Sigmoid colon (tissue), 6 donors: ENCODE measurements at regions not wholly inside any gene's neighbourhood (a gene's known extent, or its start where the extent isn't known, plus 50 kb on each side); places are given as distances from the start of the nearest gene placed in this dataset.
"Not testable (repeated sequence)": the region's sequence is repeated elsewhere in the genome, so short reads cannot be mapped to it uniquely, and the experiment has no call there.

Source experiments
- DNase-seq: peaks from one replicate; pipeline ENCODE4 v3.0.0-alpha.2; 2019
- H3K27ac ChIP-seq, 4 donors: fragments of 200-600 bp; sonication (generic); one replicate each; pipeline ENCODE4 v1.5.1; 2016 to 2019; ENCODE audit warnings: mild to moderate bottlenecking in 1 of 4
- H3K27me3 ChIP-seq, 3 donors: fragments of 200-600 bp; sonication (generic); one replicate each; pipeline ENCODE4 v1.5.1; 2019; ENCODE audit warnings: mild to moderate bottlenecking in 1 of 3
- H3K36me3 ChIP-seq, 4 donors: fragments of 200-600 bp; sonication (generic); one replicate each; pipeline ENCODE4 v1.5.1; 2016 to 2019
- H3K4me1 ChIP-seq, 4 donors: fragments of 200-600 bp; sonication (generic); one replicate each; pipeline ENCODE4 v1.5.1; 2017 to 2019
- H3K4me3 ChIP-seq, 4 donors: fragments of 200-600 bp; sonication (generic); one replicate each; pipeline ENCODE4 v1.5.1; 2017 to 2019; ENCODE audit warnings: mild to moderate bottlenecking in 2 of 4, moderate library complexity in 1 of 4
- H3K9me3 ChIP-seq, 4 donors: fragments of 200-600 bp in 3 of 4; sonication (generic) in 3 of 4; one replicate each; pipeline versions ENCODE4 v1.5.1 to v1.6.1; 2013 to 2019
- EP300 ChIP-seq, 4 donors: sonication (generic); formaldehyde crosslinking; IDR thresholded peaks; one replicate each; pipeline ENCODE4 v1.6.1; 2017; ENCODE audit warnings: antibody characterized with exemption in 4 of 4
- POLR2A ChIP-seq, 2 donors: fragments of 450-650 bp; IDR thresholded peaks; one replicate each; pipeline ENCODE4 v1.6.1; 2016; ENCODE audit warnings: antibody characterized with exemption in 2 of 2, mild to moderate bottlenecking in 2 of 2, moderate library complexity in 2 of 2
- POLR2AphosphoS5 ChIP-seq, 4 donors: sonication (generic); formaldehyde crosslinking; IDR thresholded peaks; one replicate each; pipeline ENCODE4 v1.6.1; 2017; ENCODE audit warnings: antibody characterized with exemption in 4 of 4
- WGBS, 2 donors: extraction: QIAGEN DNeasy Blood & Tissue Kit; methylation state at CpG; one replicate each; pipeline ENCODE4 v1.1.7; 2013; 5-methylcytosine and 5-hydroxymethylcytosine counted together
- intact Hi-C: fragments of 100-400 bp; cut with DNase I; formaldehyde crosslinking; loops from one replicate; pipeline ENCODE4 v1.15.1; 2023
- TF ChIP-seq, protein P1 (sequence below), 4 experiments: fragments of 450-650 bp in 3 of 4; fragments of 200-600 bp in 1 of 4; IDR thresholded peaks; one replicate each; pipeline ENCODE4 v1.5.1; 2016 to 2019; ENCODE audit warnings: antibody characterized with exemption in 4 of 4, mild to moderate bottlenecking in 3 of 4, moderate library complexity in 2 of 4
- donor health status: healthy with polysubstance abuse.
- donor health status: healthy.

DNA sequence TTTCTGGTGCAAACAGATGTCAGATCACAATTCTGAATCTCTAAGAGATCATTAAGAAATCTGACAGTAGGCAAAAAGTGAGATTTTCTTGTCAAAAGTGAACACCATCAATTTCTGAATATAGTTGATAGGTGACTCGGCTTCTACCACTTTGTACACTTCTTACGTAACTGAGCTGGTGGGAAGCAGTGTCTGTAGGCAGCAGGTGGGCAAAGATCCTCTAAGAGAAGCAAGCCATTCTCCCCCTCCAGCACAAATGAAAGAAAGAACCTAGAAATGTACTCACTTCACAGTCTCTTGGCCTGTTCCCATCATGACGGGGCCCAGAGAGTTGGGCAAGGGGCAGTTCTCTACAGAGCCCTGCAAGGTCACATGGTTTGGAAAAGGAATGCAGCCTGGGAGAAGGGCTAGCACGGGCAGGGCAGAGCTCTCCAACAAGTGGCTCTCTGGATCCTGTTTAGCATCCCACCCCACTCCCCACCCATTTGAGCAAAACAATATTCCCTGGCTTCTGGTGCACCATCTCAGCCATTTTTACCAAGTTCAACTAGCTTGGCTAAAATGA lies 412.6 kb downstream of the LTN1 start:
- no peak overlapping the region for H3K4me3 ChIP-seq
- TF ChIP-seq POLR2AphosphoS5 (IDR thresholded peaks at IDR 0.05) (no peak), POLR2A (IDR thresholded peaks at IDR 0.05) (no peak), EP300 (IDR thresholded peaks at IDR 0.05) (no peak)
- TF ChIP-seq, protein P1, sequence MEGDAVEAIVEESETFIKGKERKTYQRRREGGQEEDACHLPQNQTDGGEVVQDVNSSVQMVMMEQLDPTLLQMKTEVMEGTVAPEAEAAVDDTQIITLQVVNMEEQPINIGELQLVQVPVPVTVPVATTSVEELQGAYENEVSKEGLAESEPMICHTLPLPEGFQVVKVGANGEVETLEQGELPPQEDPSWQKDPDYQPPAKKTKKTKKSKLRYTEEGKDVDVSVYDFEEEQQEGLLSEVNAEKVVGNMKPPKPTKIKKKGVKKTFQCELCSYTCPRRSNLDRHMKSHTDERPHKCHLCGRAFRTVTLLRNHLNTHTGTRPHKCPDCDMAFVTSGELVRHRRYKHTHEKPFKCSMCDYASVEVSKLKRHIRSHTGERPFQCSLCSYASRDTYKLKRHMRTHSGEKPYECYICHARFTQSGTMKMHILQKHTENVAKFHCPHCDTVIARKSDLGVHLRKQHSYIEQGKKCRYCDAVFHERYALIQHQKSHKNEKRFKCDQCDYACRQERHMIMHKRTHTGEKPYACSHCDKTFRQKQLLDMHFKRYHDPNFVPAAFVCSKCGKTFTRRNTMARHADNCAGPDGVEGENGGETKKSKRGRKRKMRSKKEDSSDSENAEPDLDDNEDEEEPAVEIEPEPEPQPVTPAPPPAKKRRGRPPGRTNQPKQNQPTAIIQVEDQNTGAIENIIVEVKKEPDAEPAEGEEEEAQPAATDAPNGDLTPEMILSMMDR (IDR thresholded peaks at IDR 0.05) = no peak
- WGBS, 2 donors = 78 to 84% methylated on average over 4 of the region's 4 CpGs
- intact Hi-C loops = no loop called here
- H3K36me3 ChIP-seq = peaks cover 0 to 4% (median 0%) of the 10 kb centered on the region in 4 donors
- H3K27me3 ChIP-seq = no peaks in the 10 kb centered on the region
- H3K4me1 ChIP-seq = no peaks in the 10 kb centered on the region
- H3K9me3 ChIP-seq = no peaks in the 10 kb centered on the region
- no peak for DNase-seq
- no peak overlapping the region for H3K27ac ChIP-seq

DNA sequence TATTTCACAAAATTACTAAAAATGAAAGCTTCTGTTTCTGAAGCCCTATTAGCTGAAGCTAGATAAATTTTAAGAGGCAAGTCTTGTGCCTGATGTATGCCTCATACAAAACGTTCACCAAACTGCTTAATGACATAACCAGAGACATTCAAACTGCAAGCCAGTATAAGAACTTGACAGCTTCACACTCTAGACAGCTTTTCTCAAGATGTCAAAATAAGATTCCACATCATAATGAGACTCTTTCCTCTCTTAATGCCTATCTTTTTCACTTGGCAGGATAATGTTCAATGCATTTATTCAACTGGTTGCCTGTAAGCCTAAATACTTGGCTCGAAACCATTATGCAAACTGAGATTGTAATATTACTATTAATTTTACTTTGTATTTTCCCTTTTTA lies 424.0 kb downstream of the LTN1 start:
- Histone ChIP-seq H3K4me1 (no peaks in the 10 kb centered on the region), H3K9me3 (no peaks in the 10 kb centered on the region), H3K4me3 (no peak overlapping the region), H3K27me3 (no peaks in the 10 kb centered on the region), H3K36me3 (no peaks in the 10 kb centered on the region), H3K27ac (no peak overlapping the region)
- DNase-seq = no peak
- intact Hi-C loops = no loop called here
- no peak for TF ChIP-seq POLR2AphosphoS5 (IDR thresholded peaks at IDR 0.05)
- WGBS, 2 donors = 65 to 69% methylated on average over 2 of the region's 2 CpGs

DNA sequence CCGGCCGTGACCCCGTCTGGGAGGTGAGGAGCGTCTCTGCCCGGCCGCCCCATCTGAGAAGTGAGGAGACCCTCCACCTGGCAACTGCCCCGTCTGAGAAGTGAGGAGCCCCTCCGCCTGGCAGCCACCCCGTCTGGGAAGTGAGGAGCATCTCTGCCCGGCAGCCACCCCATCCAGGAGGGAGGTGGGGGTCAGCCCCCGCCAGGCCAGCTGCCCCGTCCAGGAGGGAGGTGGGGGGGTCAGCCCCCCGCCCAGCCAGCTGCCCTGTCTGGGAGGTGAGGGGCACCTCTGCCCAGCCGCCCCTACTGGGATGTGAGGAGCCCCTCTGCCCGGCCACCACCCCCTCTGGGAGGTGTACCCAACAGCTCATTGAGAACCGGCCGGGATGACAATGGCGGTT lies 428.7 kb downstream of the LTN1 start:
- 92 to 95% methylated on average over 10 to 17 of the region's 18 CpGs for WGBS, 2 donors
- intact Hi-C loops, DNase-seq, H3K4me1 ChIP-seq, H3K27me3 ChIP-seq, H3K9me3 ChIP-seq, H3K27ac ChIP-seq, H3K36me3 ChIP-seq, H3K4me3 ChIP-seq: not testable (repeated sequence)

DNA sequence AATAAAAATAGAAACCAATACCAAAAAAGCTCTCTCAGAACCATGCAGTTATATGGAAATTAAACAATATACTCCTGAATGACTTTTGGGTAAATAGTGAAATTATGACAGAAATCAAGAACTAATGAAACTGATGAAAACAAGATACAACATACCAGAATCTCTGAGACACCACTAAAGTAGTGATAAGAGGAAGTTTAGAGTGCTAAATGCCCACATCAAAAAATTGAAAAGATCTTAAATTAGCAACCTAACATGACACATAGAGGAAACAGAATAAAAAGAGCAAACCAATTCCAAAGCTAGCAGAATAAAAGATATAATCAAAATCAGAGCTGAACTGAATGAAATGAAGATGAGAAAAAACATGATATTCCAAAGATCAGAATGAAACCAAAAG lies 430.9 kb downstream of the LTN1 start:
- H3K4me1 ChIP-seq = no peaks in the 10 kb centered on the region
- H3K4me3 ChIP-seq = no peak overlapping the region
- TF ChIP-seq POLR2AphosphoS5 (IDR thresholded peaks at IDR 0.05) = no peak
- no peak for TF ChIP-seq POLR2A (IDR thresholded peaks at IDR 0.05)
- no peak for TF ChIP-seq EP300 (IDR thresholded peaks at IDR 0.05)
- TF ChIP-seq, protein P1 (IDR thresholded peaks at IDR 0.05) = no peak
- H3K27ac ChIP-seq = no peak overlapping the region
- DNase-seq = no peak
- intact Hi-C loops = no loop called here
- no peaks in the 10 kb centered on the region for H3K9me3 ChIP-seq
- no peaks in the 10 kb centered on the region for H3K36me3 ChIP-seq
- H3K27me3 ChIP-seq = no peaks in the 10 kb centered on the region

DNA sequence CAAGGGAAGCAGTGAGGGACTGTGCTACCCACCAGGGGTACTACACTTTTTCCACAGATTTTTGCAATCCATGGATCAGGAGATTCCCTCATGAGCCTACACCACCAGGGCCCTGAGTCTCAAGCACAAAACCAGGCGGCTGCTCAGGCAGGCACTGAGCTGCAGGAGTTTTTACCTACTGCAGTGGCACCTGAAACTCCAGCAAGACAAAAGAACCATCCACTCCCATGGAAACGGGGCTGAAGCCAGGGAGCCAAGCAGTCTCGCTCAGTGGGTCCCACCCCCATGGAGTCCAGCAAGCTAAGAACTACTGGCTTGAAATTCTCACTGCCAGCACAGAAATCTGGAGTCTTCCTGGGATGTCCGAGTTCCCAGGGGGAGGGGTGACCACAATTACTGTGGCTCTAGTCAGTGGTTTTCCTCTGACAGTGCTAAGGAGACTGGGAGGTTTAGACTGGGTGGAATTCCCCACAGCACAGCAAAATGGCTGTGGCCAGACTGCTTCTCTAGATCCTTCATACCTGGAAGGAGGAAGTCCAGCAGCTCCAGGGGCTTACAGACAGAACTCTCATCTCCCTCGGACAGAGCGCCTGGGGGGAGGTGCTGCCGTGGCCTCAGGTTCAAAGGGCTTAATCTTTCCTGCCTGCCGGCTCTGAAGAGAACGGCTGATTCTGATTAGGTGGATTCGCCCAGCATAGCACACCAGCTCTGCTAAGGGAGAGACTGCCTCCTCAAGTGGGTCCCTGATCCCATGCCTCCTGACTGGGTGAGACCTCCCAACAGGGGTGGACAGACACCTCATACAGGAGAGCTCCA lies 437.8 kb downstream of the LTN1 start:
- Histone ChIP-seq H3K4me3 (no peak overlapping the region), H3K9me3 (no peaks in the 10 kb centered on the region), H3K36me3 (no peaks in the 10 kb centered on the region), H3K27me3 (no peaks in the 10 kb centered on the region), H3K4me1 (no peaks in the 10 kb centered on the region), H3K27ac (no peak overlapping the region)
- TF ChIP-seq EP300 (IDR thresholded peaks at IDR 0.05) = no peak
- TF ChIP-seq POLR2A (IDR thresholded peaks at IDR 0.05) = no peak
- TF ChIP-seq, protein P1 (IDR thresholded peaks at IDR 0.05) = no peak
- TF ChIP-seq POLR2AphosphoS5 (IDR thresholded peaks at IDR 0.05) = no peak
- DNase-seq = no peak
- WGBS, 2 donors = 84 to 88% methylated on average over 10 of the region's 10 CpGs
- intact Hi-C loops = no loop called here
